ENCODE measurements at regions not wholly inside any gene's neighbourhood (a gene's known extent, or its start where the extent isn't known, plus 50 kb on each side); places are given as distances from the start of the nearest gene placed in this dataset.

GRCh38 chr1:14260480-14260879 lies 338.0 kb upstream of the KAZN start:
- DNase-seq (ENCODE audit: low spot score, unreplicated experiment), result no peak
- Mint-ChIP-seq H3K36me3 (ENCODE audit: insufficient read depth) (no peaks in the 10 kb centered on the region), H3K4me3 (ENCODE audit: low read depth) (no peak overlapping the region)

DNA sequence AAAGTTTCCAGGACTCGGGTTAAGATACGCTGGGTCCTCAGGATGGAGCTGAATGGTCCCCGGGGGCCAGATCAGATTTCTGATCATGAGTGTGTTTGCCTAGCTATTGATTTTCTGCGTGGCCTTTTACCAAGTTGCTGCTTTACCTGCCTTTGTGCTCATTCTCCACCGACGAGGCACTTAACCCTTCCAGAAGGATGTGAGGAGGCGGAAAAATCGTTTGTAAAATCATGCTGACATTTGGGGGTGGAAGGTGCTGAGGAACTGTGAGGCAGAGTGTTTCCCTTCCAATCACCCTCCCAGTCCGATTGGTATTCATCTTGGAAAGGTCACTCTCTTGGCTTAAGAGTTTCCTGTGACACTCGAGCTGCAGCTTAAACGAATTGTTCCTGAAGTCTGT lies 337.1 kb upstream of the KAZN start:
- peaks cover 8% of the 10 kb centered on the region for H3K27me3 Mint-ChIP-seq
- H3K27ac Mint-ChIP-seq, result no peak overlapping the region
- H3K4me1 Mint-ChIP-seq (ENCODE audit: low read depth), result peaks cover 30% of the 10 kb centered on the region
- TF ChIP-seq CTCF (IDR thresholded peaks at IDR 0.05; ENCODE audit: unreplicated experiment), result no peak
- no peaks in the 10 kb centered on the region for H3K36me3 Mint-ChIP-seq (ENCODE audit: insufficient read depth)
- H3K4me3 Mint-ChIP-seq (ENCODE audit: low read depth), result no peak overlapping the region
- no peak for DNase-seq (ENCODE audit: low spot score, unreplicated experiment)
- no peaks in the 10 kb centered on the region for H3K9me3 Mint-ChIP-seq (ENCODE audit: low read depth)

More at GRCh38 chr1:14260480-14260879, 338.0 kb upstream of the KAZN start:
- Mint-ChIP-seq H3K9me3 (ENCODE audit: low read depth) (no peaks in the 10 kb centered on the region), H3K27me3 (peaks cover 7% of the 10 kb centered on the region), H3K27ac (no peak overlapping the region), H3K4me1 (ENCODE audit: low read depth) (peaks cover 30% of the 10 kb centered on the region)
- no peak for TF ChIP-seq CTCF (IDR thresholded peaks at IDR 0.05; ENCODE audit: unreplicated experiment)

GRCh38 chr1:14262637-14263036 lies 335.8 kb upstream of the KAZN start:
- no peak for TF ChIP-seq CTCF (IDR thresholded peaks at IDR 0.05; ENCODE audit: unreplicated experiment)
- Mint-ChIP-seq H3K36me3 (ENCODE audit: insufficient read depth) (no peaks in the 10 kb centered on the region), H3K27ac (peak overlapping the region; percentile 66), H3K27me3 (peaks cover 8% of the 10 kb centered on the region), H3K9me3 (ENCODE audit: low read depth) (no peaks in the 10 kb centered on the region), H3K4me3 (ENCODE audit: low read depth) (no peak overlapping the region), H3K4me1 (ENCODE audit: low read depth) (peaks cover 30% of the 10 kb centered on the region)
- DNase-seq (ENCODE audit: low spot score, unreplicated experiment), result no peak

GRCh38 chr1:14263225-14263624 lies 335.3 kb upstream of the KAZN start:
- peaks cover 30% of the 10 kb centered on the region for H3K4me1 Mint-ChIP-seq (ENCODE audit: low read depth)

DNA sequence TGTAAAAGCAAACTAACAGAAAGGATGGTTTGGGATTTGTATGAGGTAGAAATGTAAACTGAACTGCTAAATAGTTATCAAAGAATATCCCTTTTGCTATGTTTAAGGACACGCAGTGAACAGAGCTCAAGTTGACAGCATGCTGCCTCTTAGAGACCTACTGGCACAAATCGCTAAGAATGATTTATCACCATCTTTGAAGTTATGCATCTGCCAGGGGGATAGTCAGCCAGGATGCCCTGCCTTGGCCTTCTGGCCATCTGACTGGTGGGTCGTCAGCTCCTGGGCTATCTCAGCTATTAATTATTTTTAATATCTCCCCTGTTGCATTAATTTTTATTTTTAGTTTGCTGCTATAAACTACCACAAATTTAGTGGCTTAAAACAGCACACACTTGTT lies 334.8 kb upstream of the KAZN start:
- H3K36me3 Mint-ChIP-seq (ENCODE audit: insufficient read depth), result no peaks in the 10 kb centered on the region

More at GRCh38 chr1:14263225-14263624, 335.3 kb upstream of the KAZN start:
- no peak for TF ChIP-seq CTCF (IDR thresholded peaks at IDR 0.05; ENCODE audit: unreplicated experiment)
- Mint-ChIP-seq H3K4me3 (ENCODE audit: low read depth) (no peak overlapping the region), H3K36me3 (ENCODE audit: insufficient read depth) (no peaks in the 10 kb centered on the region), H3K27ac (no peak overlapping the region), H3K27me3 (peaks cover 9% of the 10 kb centered on the region), H3K9me3 (ENCODE audit: low read depth) (no peaks in the 10 kb centered on the region)
- no peak for DNase-seq (ENCODE audit: low spot score, unreplicated experiment)

More for the DNA sequence above, 334.8 kb upstream of the KAZN start:
- Mint-ChIP-seq H3K9me3 (ENCODE audit: low read depth) (no peaks in the 10 kb centered on the region), H3K27me3 (peaks cover 10% of the 10 kb centered on the region), H3K4me1 (ENCODE audit: low read depth) (peaks cover 29% of the 10 kb centered on the region), H3K27ac (no peak overlapping the region), H3K4me3 (ENCODE audit: low read depth) (no peak overlapping the region)
- DNase-seq (ENCODE audit: low spot score, unreplicated experiment), result no peak
- no peak for TF ChIP-seq CTCF (IDR thresholded peaks at IDR 0.05; ENCODE audit: unreplicated experiment)
